ENCODE measurements at regions not wholly inside any gene's neighbourhood (a gene's known extent, or its start where the extent isn't known, plus 50 kb on each side); places are given as distances from the start of the nearest gene placed in this dataset.
"Not testable (repeated sequence)": the region's sequence is repeated elsewhere in the genome, so short reads cannot be mapped to it uniquely, and the experiment has no call there.

DNA sequence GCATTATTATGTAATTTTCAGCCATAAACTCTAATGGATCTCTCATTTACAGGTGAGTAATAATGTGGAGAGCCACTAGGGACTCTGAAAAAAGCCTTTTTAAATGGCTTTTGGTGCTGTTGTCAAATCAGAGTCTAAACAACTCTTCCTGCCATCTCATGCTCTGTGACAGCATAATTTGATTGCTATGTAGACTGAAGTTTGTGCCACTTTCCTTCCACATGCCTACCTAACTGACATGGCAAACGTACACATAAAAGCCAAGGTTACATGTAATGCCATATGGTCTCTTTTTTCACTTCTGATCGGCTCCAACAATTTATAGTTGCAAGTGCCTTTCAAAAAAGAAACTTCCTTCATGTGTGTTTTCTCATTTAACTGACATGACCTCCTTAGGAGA is 94.3 kb downstream of the SH2D1A start:
- H4K20me1 ChIP-seq (ENCODE audit: insufficient read depth, low read length, poor library complexity, severe bottlenecking) = no peaks in the 10 kb centered on the region
- no peaks in the 10 kb centered on the region for H3K79me2 ChIP-seq (ENCODE audit: insufficient read depth, low read length)
- no peak overlapping the region for H3K4me3 ChIP-seq (ENCODE audit: low read length, poor library complexity, severe bottlenecking)
- H3K4me2 ChIP-seq (ENCODE audit: low read depth, low read length, poor library complexity, severe bottlenecking) = no peak overlapping the region
- H3K27me3 ChIP-seq (ENCODE audit: insufficient read depth, low read length, poor library complexity, severe bottlenecking) = no peaks in the 10 kb centered on the region
- H2AFZ ChIP-seq (ENCODE audit: low read length) = no peak overlapping the region
- H3F3A ChIP-seq (ENCODE audit: low read depth) = no peaks in the 10 kb centered on the region
- TF ChIP-seq EZH2phosphoT487 (IDR thresholded peaks at IDR 0.05; ENCODE audit: borderline replicate concordance) (no peak), CTCF (conservative IDR thresholded peaks at IDR 0.05; ENCODE audit: low read length) (no peak)
- no peaks in the 10 kb centered on the region for H3K9me3 ChIP-seq (ENCODE audit: insufficient read depth, low read depth, low read length)
- H3K9ac ChIP-seq (ENCODE audit: low read depth, low read length, poor library complexity, severe bottlenecking) = no peak overlapping the region
- no peaks in the 10 kb centered on the region for H3K36me3 ChIP-seq (ENCODE audit: insufficient read depth, low read length)
- H3K9me2 ChIP-seq (replicated peaks; ENCODE audit: low read depth, low read length) = no peaks in the 10 kb centered on the region
- no peaks in the 10 kb centered on the region for H3K4me1 ChIP-seq (ENCODE audit: insufficient read depth, low read length, poor library complexity, severe bottlenecking)

DNA sequence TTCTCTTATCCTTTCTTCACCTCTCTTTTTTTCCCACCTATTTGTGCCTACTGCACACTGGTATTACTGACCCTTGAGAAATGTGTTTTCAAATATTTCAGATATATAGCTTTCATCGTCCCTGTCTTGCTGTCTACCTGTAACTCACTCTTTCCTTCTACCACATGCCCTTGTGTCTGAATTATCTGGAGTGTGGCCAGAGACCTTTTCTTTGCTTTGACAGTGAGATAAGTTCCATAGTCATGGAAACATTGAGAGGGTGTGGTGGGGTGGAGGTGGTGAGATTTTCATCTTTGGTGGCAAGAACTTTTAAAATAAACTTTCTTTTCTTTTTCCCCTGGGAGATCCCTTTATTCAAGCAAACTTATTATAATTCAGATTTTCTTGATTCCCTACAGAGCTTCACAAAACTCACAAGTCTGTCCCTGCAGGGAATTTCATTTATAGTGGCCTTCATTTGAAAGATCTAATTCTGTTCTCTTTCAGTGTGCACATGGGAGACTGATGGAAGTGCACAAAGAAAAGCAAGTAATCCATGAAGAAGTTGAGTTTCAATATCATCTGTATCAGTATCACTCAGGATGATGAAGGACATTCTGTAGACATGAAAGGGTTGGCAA is 95.7 kb downstream of the SH2D1A start:
- no peak overlapping the region for H3K4me2 ChIP-seq (ENCODE audit: low read depth, low read length, poor library complexity, severe bottlenecking)
- H3K9me3 ChIP-seq (ENCODE audit: insufficient read depth, low read depth, low read length) = no peaks in the 10 kb centered on the region
- H3K4me1 ChIP-seq (ENCODE audit: insufficient read depth, low read length, poor library complexity, severe bottlenecking) = no peaks in the 10 kb centered on the region
- no peak overlapping the region for H3K9ac ChIP-seq (ENCODE audit: low read depth, low read length, poor library complexity, severe bottlenecking)
- no peaks in the 10 kb centered on the region for H3K9me2 ChIP-seq (replicated peaks; ENCODE audit: low read depth, low read length)
- H3K79me2 ChIP-seq (ENCODE audit: insufficient read depth, low read length) = no peaks in the 10 kb centered on the region
- H4K20me1 ChIP-seq (ENCODE audit: insufficient read depth, low read length, poor library complexity, severe bottlenecking) = no peaks in the 10 kb centered on the region
- TF ChIP-seq CTCF (conservative IDR thresholded peaks at IDR 0.05; ENCODE audit: low read length) (no peak), EZH2phosphoT487 (IDR thresholded peaks at IDR 0.05; ENCODE audit: borderline replicate concordance) (no peak)
- H2AFZ ChIP-seq (ENCODE audit: low read length) = no peak overlapping the region
- H3K4me3 ChIP-seq (ENCODE audit: low read length, poor library complexity, severe bottlenecking) = no peak overlapping the region
- no peaks in the 10 kb centered on the region for H3K36me3 ChIP-seq (ENCODE audit: insufficient read depth, low read length)
- H3F3A ChIP-seq (ENCODE audit: low read depth) = no peaks in the 10 kb centered on the region
- H3K27me3 ChIP-seq (ENCODE audit: insufficient read depth, low read length, poor library complexity, severe bottlenecking) = no peaks in the 10 kb centered on the region

- no peaks in the 10 kb centered on the region for H3F3A ChIP-seq (ENCODE audit: low read depth)
- no peak overlapping the region for H2AFZ ChIP-seq (ENCODE audit: low read length)
- H3K4me2 ChIP-seq (ENCODE audit: low read depth, low read length, poor library complexity, severe bottlenecking) = no peak overlapping the region
- TF ChIP-seq CTCF (conservative IDR thresholded peaks at IDR 0.05; ENCODE audit: low read length) = no peak
- TF ChIP-seq EZH2phosphoT487 (IDR thresholded peaks at IDR 0.05; ENCODE audit: borderline replicate concordance) = no peak
- H3K9me3 ChIP-seq (ENCODE audit: insufficient read depth, low read depth, low read length) = no peaks in the 10 kb centered on the region
- H3K4me1 ChIP-seq (ENCODE audit: insufficient read depth, low read length, poor library complexity, severe bottlenecking) = no peaks in the 10 kb centered on the region
- no peaks in the 10 kb centered on the region for H4K20me1 ChIP-seq (ENCODE audit: insufficient read depth, low read length, poor library complexity, severe bottlenecking)
- H3K9me2 ChIP-seq (replicated peaks; ENCODE audit: low read depth, low read length) = no peaks in the 10 kb centered on the region
- no peaks in the 10 kb centered on the region for H3K27me3 ChIP-seq (ENCODE audit: insufficient read depth, low read length, poor library complexity, severe bottlenecking)
- no peaks in the 10 kb centered on the region for H3K36me3 ChIP-seq (ENCODE audit: insufficient read depth, low read length)
- H3K79me2 ChIP-seq (ENCODE audit: insufficient read depth, low read length) = no peaks in the 10 kb centered on the region
- no peak overlapping the region for H3K4me3 ChIP-seq (ENCODE audit: low read length, poor library complexity, severe bottlenecking)
- H3K9ac ChIP-seq (ENCODE audit: low read depth, low read length, poor library complexity, severe bottlenecking) = no peak overlapping the region
Observed at GRCh38 chrX:124455966-124456365, 109.6 kb downstream of the SH2D1A start.

DNA sequence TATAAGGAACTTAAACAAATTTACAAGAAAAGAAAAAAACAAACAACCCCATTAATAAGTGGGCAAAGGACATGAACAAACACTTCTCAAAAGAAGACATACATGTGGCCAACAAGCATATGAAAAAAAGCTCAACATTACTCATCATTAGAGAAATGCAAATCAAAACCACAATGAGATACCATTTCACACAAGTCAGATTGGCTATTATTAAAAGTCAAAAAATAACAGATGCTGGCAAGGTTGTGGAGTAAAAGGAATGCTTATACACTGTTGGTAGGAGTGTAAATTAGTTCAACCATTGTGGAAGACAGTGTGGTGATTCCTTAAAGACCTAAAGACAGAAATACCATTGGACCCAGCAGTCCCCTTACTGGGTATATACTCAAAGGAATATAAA is 113.5 kb downstream of the SH2D1A start:
- H3K4me1 ChIP-seq (ENCODE audit: insufficient read depth, low read length, poor library complexity, severe bottlenecking); H3K36me3 ChIP-seq (ENCODE audit: insufficient read depth, low read length); H3K79me2 ChIP-seq (ENCODE audit: insufficient read depth, low read length); H2AFZ ChIP-seq (ENCODE audit: low read length); H3K4me3 ChIP-seq (ENCODE audit: low read length, poor library complexity, severe bottlenecking); H3K27me3 ChIP-seq (ENCODE audit: insufficient read depth, low read length, poor library complexity, severe bottlenecking); H3K4me2 ChIP-seq (ENCODE audit: low read depth, low read length, poor library complexity, severe bottlenecking); H3K9me3 ChIP-seq (ENCODE audit: insufficient read depth, low read depth, low read length); H3K9me2 ChIP-seq (replicated peaks; ENCODE audit: low read depth, low read length); H3F3A ChIP-seq (ENCODE audit: low read depth); H3K9ac ChIP-seq (ENCODE audit: low read depth, low read length, poor library complexity, severe bottlenecking); H4K20me1 ChIP-seq (ENCODE audit: insufficient read depth, low read length, poor library complexity, severe bottlenecking): not testable (repeated sequence)
